Keratinocyte (primary cell): ENCODE measurements at regions not wholly inside any gene's neighbourhood (a gene's known extent, or its start where the extent isn't known, plus 50 kb on each side); places are given as distances from the start of the nearest gene placed in this dataset.

Experiments used
- DNase-seq: peaks from one replicate; pipeline ENCODE4 v3.0.0-alpha.2; 2011; ENCODE audit warnings: low read depth, missing footprints, low spot score
- FAIRE-seq: peaks from 2 replicates; lab custom pipeline; 2011; peaks lifted over from hg19 to GRCh38; lab: Jason Lieb, UNC
- H2AFZ ChIP-seq: 2 replicates; pipeline ENCODE4 v1.6.0; 2012; ENCODE audit warnings: low read length, control low read depth, inconsistent platforms; ENCODE audit not compliant: control insufficient read depth
- H3K27ac ChIP-seq: 2 replicates; pipeline ENCODE4 v1.5.1; 2011; ENCODE audit warnings: low read length; ENCODE audit not compliant: control insufficient read depth, insufficient read depth
- H3K27me3 ChIP-seq: 3 replicates; pipeline ENCODE4 v1.6.0; 2011; ENCODE audit warnings: low read length; ENCODE audit not compliant: control insufficient read depth, insufficient read depth; ENCODE audit errors: extremely low read depth
- H3K36me3 ChIP-seq, 2 experiments: 2 replicates in 1 of 2; 3 replicates in 1 of 2; pipeline ENCODE4 v1.5.1; 2011; ENCODE audit warnings: low read length in 2 of 2, mild to moderate bottlenecking in 1 of 2; ENCODE audit not compliant: control insufficient read depth in 2 of 2, insufficient read depth in 2 of 2; ENCODE audit errors: extremely low read depth in 1 of 2
- H3K4me1 ChIP-seq: 3 replicates; pipeline ENCODE4 v1.5.1; 2011; ENCODE audit warnings: low read length; ENCODE audit not compliant: control insufficient read depth, insufficient read depth; ENCODE audit errors: extremely low read depth
- H3K4me2 ChIP-seq: 3 replicates; pipeline ENCODE4 v1.6.0; 2011; ENCODE audit warnings: low read depth, low read length; ENCODE audit not compliant: control insufficient read depth, insufficient read depth; ENCODE audit errors: extremely low read depth
- H3K4me3 ChIP-seq, 3 experiments: fragments of 200-600 bp in 1 of 3; sonication (generic) in 1 of 3; 2 replicates in 2 of 3; 3 replicates in 1 of 3; pipeline ENCODE4 v1.5.1; 2011 to 2016; ENCODE audit warnings: low read length in 3 of 3, mild to moderate bottlenecking in 3 of 3, control low read depth in 2 of 3, inconsistent platforms in 1 of 3, low read depth in 1 of 3, mixed read lengths in 1 of 3, mixed run types in 1 of 3, moderate library complexity in 1 of 3; ENCODE audit not compliant: control insufficient read depth in 2 of 3, insufficient read depth in 2 of 3; ENCODE audit errors: extremely low read depth in 1 of 3
- H3K79me2 ChIP-seq: 2 replicates; pipeline ENCODE4 v1.6.0; 2012; ENCODE audit warnings: low read length; ENCODE audit not compliant: control insufficient read depth, insufficient read depth
- H3K9ac ChIP-seq: 3 replicates; pipeline ENCODE4 v1.6.0; 2011; ENCODE audit warnings: low read length; ENCODE audit not compliant: control insufficient read depth, insufficient read depth; ENCODE audit errors: extremely low read depth
- H3K9me1 ChIP-seq: 3 replicates; pipeline ENCODE4 v1.6.0; 2011; ENCODE audit warnings: low read length; ENCODE audit not compliant: control insufficient read depth, insufficient read depth; ENCODE audit errors: extremely low read depth
- H3K9me3 ChIP-seq: 2 replicates; pipeline ENCODE4 v1.5.1; 2012; ENCODE audit warnings: low read depth, low read length; ENCODE audit not compliant: control insufficient read depth
- H4K20me1 ChIP-seq: 3 replicates; pipeline ENCODE4 v1.6.0; 2011; ENCODE audit warnings: low read length; ENCODE audit not compliant: control insufficient read depth, insufficient read depth; ENCODE audit errors: extremely low read depth
- CTCF ChIP-seq, 3 experiments: IDR thresholded peaks in 1 of 3; conservative IDR thresholded peaks in 1 of 3; optimal IDR thresholded peaks in 1 of 3; 2 replicates in 2 of 3; 3 replicates in 1 of 3; pipeline versions ENCODE3 to v1.5.1; 2011; ENCODE audit warnings: low read length in 3 of 3, mild to moderate bottlenecking in 3 of 3, moderate library complexity in 2 of 3, control low read depth in 1 of 3, inconsistent platforms in 1 of 3; ENCODE audit not compliant: insufficient read depth in 2 of 3; ENCODE audit errors: extremely low read depth in 1 of 3
- EZH2 ChIP-seq: IDR thresholded peaks from one replicate; pipeline ENCODE4 v1.6.1; 2012; ENCODE audit warnings: inconsistent platforms, mild to moderate bottlenecking, low read length, moderate library complexity
- dilution Hi-C: fragments of 300-500 bp; cut with MboI; formaldehyde crosslinking; loops from one replicate; pipeline ENCODE4 v1.7.0; 2020; ENCODE audit warnings: low sequenced_read_pairs; ENCODE audit not compliant: extremely low pct_ligation_motif_present

GRCh38 chr11:95498722-95499425, 267.9 kb upstream of the SESN3 start:
- H3K36me3 ChIP-seq: no peaks in the 10 kb centered on the region
- TF ChIP-seq CTCF (optimal IDR thresholded peaks at IDR 0.05 in 1 of 3, IDR thresholded peaks at IDR 0.05 in 1 of 3, conservative IDR thresholded peaks at IDR 0.05 in 1 of 3; ENCODE audit: extremely low read depth in 1 of 3, insufficient read depth in 2 of 3, low read length in 3 of 3) (no peak), EZH2 (no peak)
- H4K20me1 ChIP-seq: no peaks in the 10 kb centered on the region
- H3K9me1 ChIP-seq: no peaks in the 10 kb centered on the region
- H3K9me3 ChIP-seq: no peaks in the 10 kb centered on the region
- no peaks in the 10 kb centered on the region for H3K27me3 ChIP-seq
- peaks cover 22% of the 10 kb centered on the region for H3K4me1 ChIP-seq
- no peak overlapping the region for H3K4me3 ChIP-seq
- dilution Hi-C loops: no loop called here
- H2AFZ ChIP-seq: no peak overlapping the region
- DNase-seq (no peak), FAIRE-seq (no peak)
- H3K79me2 ChIP-seq: no peaks in the 10 kb centered on the region
- H3K27ac ChIP-seq: peak overlapping the region; percentile 65
- H3K4me2 ChIP-seq: peak overlapping the region; percentile 55
- H3K9ac ChIP-seq: no peak overlapping the region

- H3K36me3 ChIP-seq: no peaks in the 10 kb centered on the region
- no peaks in the 10 kb centered on the region for H3K9me3 ChIP-seq
- H2AFZ ChIP-seq: no peak overlapping the region
- DNase-seq (no peak), FAIRE-seq (no peak)
- no peak overlapping the region for H3K27ac ChIP-seq
- H3K4me2 ChIP-seq: no peak overlapping the region
- no peaks in the 10 kb centered on the region for H4K20me1 ChIP-seq
- no peak for TF ChIP-seq EZH2
- TF ChIP-seq CTCF (optimal IDR thresholded peaks at IDR 0.05 in 1 of 3, IDR thresholded peaks at IDR 0.05 in 1 of 3, conservative IDR thresholded peaks at IDR 0.05 in 1 of 3; ENCODE audit: extremely low read depth in 1 of 3, insufficient read depth in 2 of 3, low read length in 3 of 3): no peak
- peaks cover 22% of the 10 kb centered on the region for H3K4me1 ChIP-seq
- no peaks in the 10 kb centered on the region for H3K27me3 ChIP-seq
- no peaks in the 10 kb centered on the region for H3K9me1 ChIP-seq
- H3K79me2 ChIP-seq: no peaks in the 10 kb centered on the region
- H3K9ac ChIP-seq: no peak overlapping the region
- no peak overlapping the region for H3K4me3 ChIP-seq
- dilution Hi-C loops: no loop called here
These were observed 265.9 kb upstream of the SESN3 start for GRCh38 chr11:95496901-95497300.
